OCI-M1 (cell line): ENCODE measurements at regions not wholly inside any gene's neighbourhood (a gene's known extent, or its start where the extent isn't known, plus 50 kb on each side); places are given as distances from the start of the nearest gene placed in this dataset.
"Not testable (repeated sequence)": the region's sequence is repeated elsewhere in the genome, so short reads cannot be mapped to it uniquely, and the experiment has no call there.

Experiments
- DNase-seq: peaks from one replicate; lab custom pipeline; 2025; lab: John Stamatoyannopoulos, UW

DNA sequence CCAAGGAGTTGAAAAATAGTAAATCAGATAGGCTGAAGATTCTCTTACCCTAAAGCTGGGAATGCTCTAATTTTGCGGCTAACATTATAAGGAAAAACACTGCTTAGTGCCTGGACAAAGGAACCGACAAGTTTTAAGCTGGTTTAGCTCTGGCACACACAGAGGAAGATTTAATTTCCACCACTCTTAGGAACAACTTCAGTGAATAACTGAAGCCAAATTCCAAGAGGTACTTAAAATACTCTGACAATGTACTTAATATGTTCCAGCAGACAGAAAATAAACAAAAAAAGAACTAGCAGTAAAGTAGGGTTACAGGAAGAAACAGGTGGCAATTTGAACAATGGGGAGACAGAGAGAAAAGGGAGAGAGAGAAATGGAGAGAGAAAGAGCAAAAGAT, 340.8 kb upstream of the NDST4 start:
- DNase-seq: no peak

DNA sequence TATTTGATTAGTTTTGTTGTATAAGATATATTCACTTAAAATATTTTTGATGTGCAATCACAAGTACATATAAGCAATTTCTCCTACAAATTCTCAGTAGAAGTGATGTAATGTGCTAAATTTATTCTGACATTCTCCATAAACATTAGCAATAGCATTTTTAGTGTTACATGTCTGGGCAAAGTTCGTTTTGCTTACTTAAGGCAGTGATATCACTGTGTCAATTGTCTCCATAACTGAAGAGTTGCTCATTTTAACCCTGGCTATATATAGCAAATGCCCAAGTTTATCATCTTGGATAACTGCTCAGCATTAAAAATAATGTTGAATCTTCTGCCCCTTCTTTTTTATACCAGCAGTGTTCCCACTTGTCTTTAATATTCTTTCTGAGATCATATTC, 340.0 kb upstream of the NDST4 start:
- no peak for DNase-seq

DNA sequence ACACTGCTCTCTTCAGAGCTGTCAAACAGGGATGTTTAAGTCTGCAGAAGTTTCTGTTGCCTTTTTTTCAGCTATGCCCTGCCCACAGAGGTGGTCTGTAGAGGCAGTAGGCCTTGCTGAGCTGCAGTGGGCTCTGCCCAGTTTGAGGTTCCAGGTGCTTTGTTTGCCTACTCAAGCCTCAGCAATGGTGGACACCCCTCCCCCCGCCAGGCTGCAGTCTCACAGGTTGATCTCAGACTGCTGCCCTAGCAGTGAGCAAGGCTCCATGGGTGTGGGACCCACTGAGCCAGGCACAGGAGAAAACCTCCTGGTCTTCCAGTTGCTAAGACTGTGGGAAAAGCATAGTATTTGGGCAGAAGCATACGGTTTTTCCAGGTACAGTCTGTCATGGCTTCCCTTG, 338.8 kb upstream of the NDST4 start:
- DNase-seq: not testable (repeated sequence)

DNA sequence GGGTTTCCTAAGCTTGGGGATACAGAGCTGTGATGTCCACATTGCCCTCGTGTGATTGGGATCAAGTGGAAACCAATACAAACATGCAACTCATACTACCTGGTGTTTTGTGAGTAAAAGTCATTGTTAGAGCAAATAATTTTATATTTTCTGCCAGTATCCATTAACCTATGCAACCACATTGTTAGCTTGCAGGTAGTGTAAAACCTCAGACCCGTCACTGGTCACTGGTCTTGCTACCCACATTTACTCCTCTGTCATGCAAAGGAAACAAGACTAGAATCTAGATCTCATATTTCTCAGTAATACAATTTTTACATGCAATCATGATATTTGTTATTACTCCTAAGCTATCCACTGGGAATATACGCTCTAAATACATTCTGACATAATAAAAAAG, 324.3 kb upstream of the NDST4 start:
- DNase-seq: no peak

DNA sequence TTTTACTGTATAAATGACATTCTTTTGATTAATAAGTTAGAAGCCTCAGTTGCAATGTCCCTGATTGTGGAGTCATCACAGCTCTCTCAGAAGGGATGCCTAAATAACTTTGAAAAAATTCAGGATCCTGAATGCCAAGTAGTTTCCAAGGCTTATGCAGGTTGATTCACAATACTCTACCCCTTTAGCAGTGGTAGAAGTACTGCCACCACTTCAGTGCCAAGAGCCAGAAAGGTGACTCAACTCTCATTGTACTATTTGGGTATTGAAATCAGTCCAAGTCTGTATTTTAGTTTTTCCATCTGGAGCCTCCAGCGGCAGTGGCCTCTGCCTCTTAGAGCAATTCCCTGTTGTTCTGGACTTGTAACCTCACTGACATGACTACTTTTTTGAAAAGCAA, 320.1 kb upstream of the NDST4 start:
- no peak for DNase-seq

DNA sequence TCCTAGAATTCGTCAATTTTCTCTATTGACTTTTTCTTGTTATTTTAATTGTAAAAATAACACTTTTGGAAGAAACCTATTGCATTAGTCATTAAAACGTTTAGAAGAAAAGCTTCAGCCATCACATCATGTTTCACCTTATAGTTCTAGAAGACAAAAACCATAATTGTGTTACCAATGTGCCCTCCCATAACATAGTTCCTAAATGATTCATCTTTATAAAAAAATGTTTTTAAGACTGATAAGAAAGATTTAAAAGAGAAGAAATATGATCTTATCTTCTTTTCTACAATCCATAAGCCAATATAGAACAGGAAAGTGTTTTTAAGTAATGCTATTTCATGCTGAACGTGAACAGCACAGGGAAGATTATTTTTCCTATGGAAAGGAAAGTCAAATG, 316.6 kb upstream of the NDST4 start:
- DNase-seq: no peak

DNA sequence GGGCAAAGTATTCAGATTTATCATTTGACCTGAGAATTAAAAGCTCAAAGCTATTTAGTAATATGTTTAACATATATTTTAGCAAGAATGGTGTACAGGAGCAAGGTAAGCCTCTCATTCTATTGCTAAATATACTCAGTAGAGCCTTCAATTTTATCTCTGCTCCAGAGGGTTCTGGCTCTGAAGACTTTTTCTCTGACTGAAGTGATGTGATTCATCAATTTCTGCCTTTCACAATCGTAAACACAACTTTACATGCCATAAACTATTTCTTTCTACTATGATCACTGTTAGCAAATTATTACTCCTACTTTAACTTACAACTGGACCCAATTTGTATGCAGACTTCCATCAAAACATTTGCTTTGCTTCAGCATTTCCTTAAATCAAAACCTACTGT, 315.0 kb upstream of the NDST4 start:
- no peak for DNase-seq

DNA sequence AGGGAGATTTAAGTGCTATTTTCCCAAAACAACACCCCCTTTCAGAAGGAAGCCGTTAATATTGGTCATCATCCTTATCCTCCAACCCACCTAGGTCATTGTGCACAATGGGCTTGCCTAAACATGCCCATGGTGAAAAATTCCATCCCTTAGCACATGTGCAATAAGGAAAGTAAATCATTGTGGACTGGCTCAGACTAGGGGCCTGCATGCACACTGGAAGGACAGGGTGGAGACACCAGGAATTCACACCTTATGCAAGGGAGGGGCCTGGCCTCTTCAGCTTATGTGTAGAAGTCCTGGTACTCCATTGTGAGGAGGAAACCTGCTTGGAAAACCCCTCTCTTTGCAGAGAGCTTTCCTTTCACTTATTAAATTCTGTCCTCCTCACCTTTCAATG, 311.4 kb upstream of the NDST4 start:
- DNase-seq: no peak

DNA sequence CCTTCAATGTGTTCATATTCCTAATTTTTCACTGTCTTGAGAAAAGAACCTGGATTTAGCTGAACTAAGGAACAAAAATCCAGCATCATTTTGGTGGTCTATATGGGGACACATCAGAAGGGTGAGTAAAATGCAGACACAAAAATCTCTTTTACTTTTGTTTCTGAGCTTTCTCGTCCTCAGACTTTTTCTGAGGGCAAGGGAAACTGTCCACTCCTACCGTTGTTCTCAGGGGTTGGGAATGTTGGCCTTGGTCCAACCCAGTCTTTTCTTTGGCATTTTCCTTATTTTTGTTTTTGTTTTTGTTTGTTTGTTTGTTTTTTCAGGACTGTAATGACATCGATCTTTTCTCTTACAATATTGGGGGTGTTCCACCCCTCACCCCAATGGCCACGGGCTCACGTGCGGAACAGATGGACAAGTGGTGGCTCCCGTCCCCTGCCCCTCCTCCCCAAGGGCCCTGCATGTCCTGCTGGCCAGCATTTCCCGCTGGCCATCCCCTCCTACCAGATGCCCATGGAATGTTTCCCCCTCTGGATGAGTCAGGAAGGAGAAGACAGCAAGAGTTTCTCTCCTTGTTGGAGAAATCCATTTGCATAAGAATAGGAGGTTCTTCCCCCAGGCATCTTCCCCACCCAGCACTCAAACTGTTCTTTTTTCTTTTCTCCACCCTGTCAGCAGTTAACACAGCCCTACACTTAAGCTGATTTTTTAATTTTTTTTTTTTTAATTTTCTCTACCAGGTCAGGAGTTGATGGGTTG, 305.4 kb upstream of the NDST4 start:
- no peak for DNase-seq

DNA sequence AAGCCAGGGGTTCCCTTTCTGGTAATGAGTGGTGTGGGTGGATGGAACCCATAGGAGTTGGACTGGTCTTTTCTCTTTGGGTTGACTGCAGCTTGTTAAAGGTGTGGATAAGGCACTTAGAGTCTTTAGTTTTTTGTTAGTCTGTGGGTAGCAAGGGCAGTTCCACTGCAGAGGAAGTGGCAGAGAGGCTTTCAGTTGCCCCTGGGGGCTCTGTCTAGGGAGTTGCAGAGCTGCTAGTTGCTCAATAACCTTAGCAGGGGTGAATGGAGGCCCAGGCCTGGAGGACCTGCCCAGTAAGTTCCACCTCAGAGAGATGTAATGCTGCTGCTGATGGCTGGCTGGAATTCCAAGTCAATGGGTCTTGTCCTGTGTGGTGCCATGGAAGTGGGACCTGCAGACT, 282.6 kb upstream of the NDST4 start:
- no peak for DNase-seq

DNA sequence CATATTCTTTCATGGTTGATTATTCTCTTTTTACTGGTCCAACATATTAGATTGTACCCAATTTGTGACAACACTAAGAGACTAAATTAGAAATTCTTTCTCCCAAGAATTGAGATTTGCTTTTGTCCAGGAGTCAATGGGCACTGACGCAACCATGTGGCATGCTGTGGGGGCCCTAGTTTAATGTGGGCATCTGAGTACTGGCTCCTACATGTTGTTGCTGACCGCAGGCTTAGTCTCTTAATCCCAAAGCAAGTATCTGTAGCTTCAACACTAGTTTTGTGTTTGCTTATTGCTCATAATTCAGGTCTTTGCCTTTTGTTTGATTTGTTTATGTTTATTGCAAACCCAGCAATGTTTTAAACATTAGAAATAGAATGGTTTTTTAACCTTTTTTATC, 263.4 kb upstream of the NDST4 start:
- no peak for DNase-seq

DNA sequence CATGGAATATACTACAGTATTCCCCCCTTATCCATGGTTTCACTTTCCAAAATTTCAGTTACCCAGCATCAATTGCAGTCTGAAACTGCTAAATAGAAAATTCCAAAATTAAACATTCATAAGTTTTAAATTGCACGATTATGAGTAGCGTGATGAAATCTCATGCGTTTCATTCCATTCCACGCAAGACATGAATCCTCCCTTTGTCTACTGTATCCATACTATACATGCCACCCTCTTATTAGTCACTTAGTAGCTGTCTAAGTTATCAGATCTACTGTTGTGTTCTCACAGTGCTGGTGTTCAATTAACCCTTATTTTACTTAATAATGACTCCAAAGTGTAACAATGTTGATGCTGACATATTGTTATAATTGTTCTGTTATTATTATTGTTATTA, 261.2 kb upstream of the NDST4 start:
- DNase-seq: no peak

DNA sequence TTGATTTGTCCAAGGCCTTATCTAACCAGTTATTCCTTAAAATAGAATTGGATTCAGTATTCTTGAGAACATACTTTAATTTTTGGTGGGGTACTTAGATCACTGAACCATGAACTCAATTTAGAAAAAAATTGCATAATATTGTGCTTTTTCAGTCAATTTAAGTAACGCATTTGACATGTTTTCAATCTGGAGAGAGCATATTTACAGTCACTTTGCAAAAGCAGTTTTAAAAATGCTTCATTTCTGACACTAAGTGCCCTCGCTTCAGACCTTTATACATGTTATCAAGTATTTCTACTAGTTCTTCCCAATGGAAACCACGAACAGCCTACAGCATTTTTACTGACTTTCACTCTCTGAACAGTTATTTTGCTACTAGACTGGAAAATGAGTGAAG, 257.1 kb upstream of the NDST4 start:
- DNase-seq: no peak

DNA sequence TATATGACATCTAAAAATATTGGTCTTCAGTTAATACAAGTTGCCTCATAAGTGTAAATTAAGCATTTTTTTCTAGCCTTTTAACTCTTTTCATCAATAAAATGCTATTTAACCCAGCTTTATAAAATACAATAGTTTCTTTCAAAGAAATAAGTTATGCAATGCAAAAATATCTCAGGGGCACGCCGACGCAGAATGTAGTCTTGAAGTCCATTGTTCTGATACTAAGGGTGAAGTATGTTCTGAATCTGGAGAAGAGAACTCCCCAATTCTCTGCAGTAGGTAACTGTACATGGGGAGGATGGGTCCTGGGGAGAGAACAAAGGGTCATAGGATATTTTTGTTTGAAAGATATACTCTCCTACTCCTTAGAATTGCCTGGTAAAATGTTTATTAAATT, 256.6 kb upstream of the NDST4 start:
- no peak for DNase-seq

DNA sequence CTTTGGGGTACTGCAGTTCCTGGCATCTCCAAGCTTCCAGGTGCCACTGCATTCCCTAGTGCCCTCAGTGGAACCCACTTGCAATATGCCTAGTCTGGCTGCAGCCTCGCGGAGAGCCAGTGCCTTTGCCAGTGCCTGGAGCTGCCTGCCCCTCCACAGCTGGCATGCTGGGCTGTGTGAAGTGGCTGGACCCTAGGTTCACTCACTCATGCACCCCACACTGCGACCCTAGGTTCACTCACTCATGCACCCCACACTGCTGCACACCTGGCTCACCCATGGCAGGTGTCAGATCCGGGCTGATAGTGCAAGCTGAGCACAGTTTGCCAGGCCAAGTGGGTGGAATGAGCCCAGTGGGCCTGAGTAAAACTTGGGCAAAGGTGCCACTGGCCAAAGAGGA, 253.0 kb upstream of the NDST4 start:
- DNase-seq: no peak

DNA sequence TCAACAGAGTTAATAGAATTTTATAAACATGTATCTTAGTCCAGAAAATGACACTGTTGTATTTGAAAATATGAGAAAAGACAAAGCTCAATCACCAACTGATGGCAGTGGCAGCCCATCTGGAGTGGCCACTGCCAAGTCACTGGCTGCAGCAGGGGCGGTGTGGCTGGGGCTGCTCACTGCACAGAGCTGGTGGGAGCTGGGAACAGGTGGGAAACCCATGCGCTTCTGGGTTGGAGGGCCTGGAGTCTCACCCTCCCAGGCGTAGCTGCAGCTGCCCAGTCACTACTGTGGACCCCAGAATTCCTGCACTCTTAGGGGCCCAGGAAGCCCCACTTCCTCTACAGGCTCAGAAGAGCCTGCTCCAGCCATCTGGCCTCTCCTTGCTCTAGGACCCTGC, 251.8 kb upstream of the NDST4 start:
- no peak for DNase-seq

DNA sequence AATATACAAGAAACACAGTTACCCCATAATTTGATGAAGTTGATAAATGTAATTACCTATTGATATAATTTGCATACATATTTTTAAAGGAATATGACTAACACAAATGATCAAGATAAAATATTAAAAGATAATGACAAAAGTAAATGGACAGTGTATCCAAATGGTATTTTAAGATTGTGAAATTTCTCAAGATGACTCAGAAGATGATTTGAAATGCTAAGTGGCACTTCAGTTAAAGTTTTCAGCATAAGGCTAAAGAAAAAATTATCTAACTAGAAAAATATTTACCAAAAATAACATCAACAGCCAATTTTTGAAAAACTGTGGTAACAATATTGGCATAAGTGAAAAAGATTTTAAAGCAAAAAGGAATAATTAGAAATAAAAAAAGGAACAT, 248.4 kb upstream of the NDST4 start:
- no peak for DNase-seq

DNA sequence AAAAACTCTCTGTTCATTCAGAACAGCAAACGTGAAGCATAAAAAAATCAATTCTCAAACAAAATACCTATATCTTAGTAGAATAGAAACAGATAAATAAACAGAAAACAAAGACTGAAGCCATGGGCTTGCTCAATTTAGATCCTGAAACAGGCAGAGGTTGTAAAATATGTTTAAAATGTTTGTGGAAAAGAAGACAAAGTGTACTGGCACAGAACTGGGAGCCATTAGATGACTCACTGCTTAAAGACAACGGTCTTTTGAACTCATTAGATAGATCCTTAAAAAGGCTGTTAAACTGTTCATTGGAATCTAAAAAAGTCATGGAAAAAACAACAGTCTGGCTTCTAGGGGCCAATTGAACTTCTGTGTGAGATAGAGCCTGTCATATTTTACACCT, 247.0 kb upstream of the NDST4 start:
- no peak for DNase-seq

DNA sequence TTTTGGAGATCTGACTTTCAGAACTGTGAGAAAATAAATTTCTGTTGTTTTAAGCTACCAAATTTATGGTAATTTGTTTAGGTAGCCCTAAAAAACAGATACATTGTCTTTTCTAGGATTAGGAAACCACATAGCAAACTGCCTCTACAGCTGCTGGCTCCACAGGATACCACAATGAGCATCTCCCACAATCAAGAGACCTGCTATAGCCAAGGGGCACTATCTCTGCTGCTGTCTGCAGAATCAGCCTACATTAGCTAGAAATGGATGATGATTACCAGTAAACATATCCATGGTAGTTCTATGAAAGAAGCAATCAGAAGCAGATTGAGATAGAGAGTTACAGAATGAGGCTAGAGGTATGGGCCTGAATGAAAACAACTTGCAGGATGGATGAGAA, 244.4 kb upstream of the NDST4 start:
- DNase-seq: no peak

DNA sequence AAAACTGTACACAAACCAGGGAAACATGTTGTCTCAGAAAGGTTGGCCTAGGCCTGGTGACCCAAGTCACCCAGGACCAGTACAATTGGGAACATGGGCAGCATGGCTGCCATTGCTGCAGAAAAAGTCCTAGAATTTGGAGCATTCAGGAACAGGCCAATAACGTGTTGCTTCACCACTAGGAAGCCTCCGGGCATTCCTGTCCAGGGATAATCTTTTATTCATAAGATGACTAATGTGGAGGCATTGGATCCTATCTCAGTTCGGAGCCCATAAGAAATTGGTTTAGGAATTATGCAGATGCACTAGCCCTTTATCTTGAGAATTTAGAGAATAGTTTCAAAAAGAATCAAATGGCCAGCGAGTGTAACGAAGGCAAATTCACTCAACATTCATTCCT, 242.8 kb upstream of the NDST4 start:
- DNase-seq: no peak

DNA sequence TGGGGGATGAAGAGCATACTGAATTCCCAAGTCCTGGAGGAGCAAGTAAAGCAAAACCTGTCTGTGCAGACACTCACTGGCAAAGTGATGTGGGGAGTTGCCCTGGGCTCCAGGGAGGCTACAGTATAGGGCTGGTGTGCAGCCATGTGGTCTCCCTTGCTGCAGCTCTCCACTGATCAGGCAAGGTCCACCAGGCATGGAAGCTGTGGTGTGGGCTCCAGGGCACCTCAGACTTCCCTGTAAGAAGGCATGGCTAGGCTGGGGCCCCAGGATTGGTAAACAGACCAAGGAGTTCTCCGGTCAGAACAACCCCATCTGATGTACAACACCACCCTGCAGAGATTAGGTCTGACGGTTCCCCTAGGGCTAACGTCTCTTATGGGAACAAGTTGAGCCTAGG, 241.9 kb upstream of the NDST4 start:
- no peak for DNase-seq

DNA sequence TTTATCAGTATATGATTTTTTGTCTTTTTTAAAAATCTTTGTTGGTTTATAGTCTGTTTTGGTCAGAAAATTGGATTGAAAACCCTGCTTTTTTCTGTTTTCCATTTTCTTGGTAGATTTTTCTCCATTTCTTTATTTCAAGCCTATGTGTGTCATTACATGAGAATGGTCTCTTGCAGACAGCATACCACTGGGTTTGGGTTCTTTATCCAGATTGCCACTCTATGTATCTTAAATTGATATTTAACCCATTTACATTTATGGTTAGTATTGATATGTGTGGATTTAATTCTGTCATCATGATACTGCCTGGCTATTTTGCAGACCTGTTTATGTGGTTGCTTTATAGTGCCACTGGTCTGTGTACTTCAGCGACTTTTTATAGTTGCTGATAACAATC, 239.9 kb upstream of the NDST4 start:
- no peak for DNase-seq

DNA sequence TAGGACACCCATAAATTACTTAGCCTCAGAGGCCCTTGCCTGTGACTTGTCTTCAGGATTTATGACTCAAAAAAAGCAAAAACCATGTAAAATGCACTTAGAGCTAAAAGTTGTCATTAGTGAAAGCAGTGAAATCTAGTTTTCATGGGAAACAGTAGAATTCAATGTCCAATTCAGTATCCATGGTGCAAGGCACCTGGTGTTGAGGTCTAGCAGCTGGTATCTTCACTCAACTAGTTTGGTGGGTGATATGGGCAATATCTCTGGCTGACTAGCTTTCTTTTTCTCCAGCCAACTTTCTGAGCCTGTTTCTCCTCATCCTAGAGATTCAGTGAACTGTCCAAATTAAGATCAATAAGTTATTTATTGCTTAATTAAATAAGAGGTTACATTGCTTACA, 229.8 kb upstream of the NDST4 start:
- no peak for DNase-seq

DNA sequence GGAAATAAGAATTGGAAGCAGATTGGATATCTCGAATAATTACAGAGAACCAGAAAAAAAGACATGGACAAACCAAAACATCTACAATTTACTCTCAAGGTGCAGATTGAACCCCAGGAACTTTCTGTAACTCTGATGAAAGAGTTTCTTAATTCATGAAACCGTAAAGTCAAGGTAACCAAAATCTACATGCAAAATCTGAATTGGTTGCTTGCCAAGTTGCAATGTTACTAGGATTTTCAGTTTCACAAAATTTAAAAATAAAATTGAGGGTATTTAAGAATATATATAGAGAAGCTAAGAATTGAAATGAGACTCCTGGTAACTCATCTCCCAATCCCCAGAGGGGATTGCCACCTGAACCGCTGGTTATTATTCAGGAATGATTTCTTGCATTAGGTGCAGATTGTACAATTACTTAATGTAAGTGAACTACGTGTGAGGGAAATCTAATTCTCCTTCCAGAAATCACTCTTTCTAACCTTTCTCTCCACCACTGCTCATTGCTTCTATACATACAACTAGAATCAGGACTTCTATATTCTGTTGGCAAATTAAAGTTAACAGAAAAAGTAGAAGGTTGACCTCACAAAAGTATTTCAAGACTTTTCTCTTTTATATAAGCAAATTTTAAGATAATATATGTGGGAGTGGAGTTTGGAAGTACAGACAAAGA, 221.5 kb upstream of the NDST4 start:
- DNase-seq: no peak
